C1 segment of cervical spinal cord (tissue), 14 donors: ENCODE measurements at regions not wholly inside any gene's neighbourhood (a gene's known extent, or its start where the extent isn't known, plus 50 kb on each side); places are given as distances from the start of the nearest gene placed in this dataset.
A peak's percentile ranks its signal among the peaks of the same experiment; 100 is the strongest.

Experiments used
- DNase-seq, 14 donors: peaks; one replicate each; lab custom pipeline; 2025; lab: John Stamatoyannopoulos, UW

DNA sequence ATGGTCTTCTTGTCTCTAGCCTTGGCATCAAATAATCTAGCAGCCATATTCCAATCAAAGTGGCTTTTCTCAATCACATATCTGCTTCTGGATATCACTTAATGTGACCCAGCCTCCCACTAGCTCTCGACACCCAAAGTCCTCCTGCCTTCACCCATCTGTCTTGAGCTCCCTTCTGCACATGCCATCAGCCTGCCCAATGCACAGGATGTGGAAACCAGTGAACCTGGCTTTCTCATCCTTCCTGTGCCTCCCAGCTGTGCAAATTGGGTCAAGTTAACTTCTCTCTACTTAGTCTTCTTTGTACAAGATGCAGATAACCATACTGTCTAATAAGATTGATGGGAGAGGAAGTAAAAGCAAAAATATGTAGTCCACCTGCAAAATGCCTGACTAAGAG lies 257.9 kb upstream of the PITRM1 start:
- no peak for DNase-seq

DNA sequence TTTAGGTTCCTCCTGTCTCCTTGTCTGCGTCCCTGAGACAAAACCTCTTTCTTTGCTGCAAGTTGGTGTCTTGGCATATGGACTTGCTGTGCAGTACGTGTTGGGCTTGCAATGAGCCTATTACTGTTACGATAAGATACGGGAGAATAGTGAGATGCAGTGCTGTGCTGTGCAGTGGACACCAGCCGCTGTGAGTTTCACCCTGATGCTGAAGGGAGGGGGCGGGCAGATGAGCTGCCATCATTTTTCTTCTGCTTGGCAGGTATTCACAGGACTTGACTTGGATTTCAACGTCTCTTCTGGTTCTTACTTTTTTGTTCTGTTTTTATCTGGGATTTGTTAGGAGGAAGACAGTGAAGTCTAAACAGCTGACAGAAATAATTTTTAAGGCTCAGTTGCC lies 257.1 kb upstream of the PITRM1 start:
- no peak for DNase-seq

DNA sequence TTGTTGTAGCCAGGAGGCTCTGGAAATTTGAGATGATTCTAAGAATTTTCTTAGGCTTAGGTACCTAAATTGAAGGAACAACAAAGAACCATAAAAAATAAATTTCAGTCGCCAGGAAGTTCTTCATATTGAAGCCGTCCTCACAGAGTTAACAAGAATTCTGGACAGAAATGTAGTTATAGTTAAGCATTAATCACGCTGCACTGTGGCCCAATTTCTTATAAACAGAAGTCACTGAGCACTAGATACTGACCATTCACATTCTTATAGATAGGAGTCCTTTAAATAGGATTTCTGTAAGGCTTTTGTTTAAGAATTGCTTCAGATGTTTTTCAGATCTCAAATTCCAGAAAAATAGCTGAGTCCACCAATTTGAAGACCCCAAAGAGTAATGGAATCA lies 256.2 kb upstream of the PITRM1 start:
- no peak for DNase-seq

DNA sequence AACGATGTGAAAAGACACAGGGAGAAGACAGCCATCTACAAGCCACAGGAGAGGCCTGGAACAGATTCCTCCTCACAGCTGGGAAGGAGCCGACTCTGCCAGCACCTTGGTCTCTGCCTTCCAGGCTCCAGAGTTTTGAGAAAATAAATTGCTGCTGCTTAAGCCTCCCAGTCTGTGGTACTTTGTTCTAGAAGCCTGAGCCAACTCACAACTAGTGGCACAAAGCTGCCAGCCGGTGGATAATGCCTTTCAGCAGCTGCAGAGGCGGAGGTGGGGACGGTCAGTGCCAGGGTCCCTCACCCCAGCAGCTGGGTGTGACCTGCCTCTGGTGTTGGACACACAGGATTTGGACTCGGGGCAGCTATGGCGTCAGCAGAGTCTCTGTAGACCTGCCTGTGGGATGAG lies 255.4 kb upstream of the PITRM1 start:
- DNase-seq = peak in 1 of 14 donors; percentile 17

DNA sequence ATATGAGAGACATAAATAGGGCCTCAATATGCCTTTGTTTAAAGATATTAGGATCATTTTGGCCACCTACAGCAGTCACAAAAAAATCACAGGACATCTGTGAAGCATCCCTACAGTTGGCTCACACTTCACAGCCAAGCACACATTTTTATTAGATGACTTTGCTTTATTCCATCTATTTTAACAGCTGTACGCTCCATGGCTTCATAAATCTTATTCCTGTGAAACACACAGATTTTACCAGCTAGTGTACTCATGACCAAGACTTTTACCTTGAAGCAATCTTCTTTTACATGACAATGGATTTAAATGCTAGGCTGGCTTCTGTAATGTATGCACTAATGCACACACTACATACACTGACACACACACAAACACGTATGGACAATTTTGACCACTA lies 254.8 kb upstream of the PITRM1 start:
- no peak for DNase-seq

DNA sequence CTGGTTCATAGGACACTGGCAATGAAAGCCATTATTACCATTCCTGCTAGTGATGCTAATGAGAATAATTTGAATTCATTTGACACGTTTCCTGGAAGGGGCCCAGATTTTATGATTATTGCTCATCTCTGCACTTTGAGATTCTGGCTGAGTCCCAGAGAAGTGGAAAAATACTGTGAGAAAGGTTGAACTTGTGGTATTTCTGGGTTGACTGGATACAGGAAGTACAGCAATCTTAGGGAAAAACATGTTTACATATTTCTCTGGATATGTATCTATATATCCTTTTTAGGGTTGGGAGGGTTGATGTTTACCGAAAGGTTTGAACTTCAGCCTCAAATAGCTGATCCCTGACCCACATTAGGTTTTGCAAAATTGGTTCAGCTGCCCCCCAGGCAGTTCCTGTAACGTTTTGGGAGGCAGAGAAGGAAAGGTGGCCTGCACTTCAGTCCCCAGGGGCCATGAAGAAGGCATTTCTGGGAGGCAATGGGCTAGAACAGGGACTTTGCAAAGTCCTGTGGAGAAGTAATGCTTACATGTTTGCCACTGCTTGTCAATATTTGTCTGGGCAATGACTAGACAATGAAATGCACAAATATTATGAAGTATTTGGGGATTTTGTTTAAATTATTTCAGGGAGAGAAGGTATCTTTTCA lies 253.7 kb upstream of the PITRM1 start:
- DNase-seq = no peak

DNA sequence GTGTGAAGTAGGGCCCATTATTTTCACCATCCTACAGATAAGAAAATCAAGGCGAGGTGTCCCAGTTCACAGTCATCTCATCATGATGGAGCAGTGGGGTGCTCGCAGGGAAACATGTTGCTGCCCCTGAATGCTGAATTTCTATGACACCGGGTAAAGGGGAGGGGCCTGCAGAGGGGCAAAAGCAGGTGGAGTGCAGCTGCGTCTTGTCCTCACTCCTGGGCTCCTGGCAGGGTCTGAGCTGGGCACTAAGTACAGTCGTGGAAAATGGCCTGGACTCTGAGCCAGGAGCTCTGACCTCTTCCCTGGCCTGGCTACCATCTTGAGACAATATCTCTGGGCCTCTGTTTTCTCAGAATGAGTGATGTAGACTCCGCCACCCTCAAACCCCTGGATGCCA lies 253.1 kb upstream of the PITRM1 start:
- no peak for DNase-seq

DNA sequence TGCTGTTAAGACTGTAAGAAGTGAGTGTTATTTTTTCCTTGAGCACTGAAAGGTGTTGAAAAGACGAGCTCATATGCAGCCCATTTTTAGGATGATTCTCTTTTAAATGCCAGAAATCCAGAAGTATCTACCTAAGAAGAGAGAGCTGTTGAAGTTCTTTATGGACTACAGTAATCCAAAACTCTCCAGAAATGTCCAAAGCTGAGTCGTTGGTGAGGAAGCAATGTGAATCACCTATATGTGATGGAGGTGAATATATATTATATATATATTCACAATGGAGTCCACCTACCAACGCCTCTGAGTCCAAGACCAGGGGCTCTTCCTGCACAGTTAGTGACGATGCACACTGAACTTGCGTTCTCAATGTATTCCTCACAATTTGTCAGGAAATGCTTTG lies 252.7 kb upstream of the PITRM1 start:
- no peak for DNase-seq

DNA sequence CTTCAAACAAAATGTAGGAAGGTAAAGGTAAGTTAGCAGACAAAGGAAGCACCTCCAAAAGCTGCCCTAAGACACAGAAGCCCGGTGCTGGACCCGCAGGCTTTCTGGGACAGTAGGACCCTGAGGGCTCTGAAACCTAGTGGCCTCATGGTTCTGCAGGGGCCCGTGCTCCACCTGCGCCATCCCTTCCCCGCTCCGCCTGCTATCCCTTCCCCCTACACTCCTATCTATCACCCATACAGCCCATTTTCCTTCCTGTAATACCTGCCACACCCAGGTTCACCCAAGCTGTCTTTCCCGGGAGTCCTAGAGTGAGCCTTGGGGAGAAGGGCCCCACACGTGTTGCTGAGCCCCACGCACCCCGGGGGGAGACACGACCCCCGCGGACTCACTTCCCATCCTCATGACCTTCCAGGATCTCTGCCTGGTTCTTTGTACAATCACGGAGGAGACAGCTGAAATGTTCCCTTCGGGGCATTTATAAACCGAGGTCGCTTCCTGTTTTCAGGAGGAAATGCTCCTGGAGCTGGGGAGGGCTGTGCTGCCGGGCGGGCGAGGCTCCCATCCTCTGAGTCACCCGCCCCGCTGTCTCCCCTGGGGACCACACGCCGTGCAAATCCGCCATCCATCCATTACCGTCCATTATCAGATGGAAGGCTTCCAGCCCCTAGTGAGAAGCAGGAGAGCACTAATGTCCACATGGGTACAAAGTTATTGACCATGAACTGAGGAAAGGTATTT lies 251.7 kb upstream of the PITRM1 start:
- peak in 1 of 14 donors; percentile 11 for DNase-seq

DNA sequence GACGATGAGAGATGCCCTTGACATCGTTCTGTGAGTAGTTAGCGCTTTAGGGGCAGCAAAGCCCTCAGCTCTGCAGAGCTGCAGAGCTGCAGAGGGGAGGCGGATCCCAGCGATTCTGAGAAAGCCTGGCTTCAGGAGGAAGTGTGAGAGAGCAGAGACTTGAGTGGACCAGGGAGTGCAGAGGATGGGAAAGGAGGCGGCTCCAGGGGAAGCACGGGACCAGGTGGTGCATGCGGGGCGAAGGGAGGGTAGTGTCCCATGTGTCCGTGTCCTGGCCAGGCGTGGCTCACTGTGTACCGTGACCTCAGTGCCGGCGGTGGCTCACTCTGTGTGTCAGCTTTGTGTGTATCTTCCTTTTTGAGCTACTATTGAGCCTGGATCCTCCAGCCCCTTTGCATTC lies 250.8 kb upstream of the PITRM1 start:
- no peak for DNase-seq

DNA sequence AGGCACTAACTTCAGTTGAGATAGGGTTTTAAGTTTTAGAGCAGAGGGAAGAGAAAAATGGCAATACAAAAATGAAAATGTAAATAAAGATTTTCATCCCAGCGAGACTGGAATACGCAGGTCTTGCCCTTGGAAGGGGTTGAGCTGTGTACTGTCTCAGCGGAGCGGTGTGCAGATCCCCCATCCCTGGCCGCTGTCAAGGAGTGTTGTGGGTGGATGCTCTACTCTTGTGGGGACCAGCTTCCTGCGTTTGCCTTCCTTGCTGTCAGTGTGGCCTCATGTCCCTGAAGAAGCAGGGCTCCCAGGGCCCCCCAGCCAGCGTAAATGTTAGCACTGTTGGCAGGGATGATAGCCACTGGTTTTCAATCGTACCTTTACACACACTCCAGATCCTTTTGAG lies 249.7 kb upstream of the PITRM1 start:
- DNase-seq = no peak

DNA sequence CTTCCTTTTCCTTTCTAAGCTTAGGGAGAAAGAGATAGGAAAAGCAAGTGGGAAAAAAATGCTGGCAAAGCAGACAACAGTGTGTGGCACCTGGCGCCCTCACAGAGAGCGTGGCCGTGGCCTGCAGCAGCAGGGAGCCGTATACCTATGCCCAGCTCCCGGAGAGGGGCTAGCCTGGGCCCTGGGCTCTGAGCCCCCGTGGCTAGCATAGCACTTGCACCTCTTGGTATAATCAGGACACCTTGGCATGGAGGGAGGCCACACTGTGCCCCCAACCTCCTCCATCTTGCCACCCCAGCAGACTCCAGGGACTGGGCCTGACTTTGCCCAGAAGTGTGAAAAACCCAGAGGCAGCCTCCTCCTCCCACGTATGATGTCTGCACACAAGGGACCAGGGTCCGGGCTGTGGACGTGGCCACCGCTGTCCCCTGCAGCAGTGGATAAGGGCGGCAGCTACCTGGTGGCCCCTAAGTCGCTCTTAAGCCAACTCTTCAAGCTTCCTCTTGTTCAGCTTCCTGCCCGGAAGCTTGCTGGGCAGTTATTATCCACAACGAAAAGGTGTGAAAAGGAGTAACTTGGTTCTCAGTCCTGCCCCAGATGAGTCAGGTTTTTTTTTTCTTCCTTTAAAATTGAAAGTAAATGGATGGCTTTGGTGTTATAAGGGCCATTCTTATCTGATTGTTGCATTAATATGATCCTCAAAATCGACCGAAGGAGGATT lies 249.1 kb upstream of the PITRM1 start:
- no peak for DNase-seq

DNA sequence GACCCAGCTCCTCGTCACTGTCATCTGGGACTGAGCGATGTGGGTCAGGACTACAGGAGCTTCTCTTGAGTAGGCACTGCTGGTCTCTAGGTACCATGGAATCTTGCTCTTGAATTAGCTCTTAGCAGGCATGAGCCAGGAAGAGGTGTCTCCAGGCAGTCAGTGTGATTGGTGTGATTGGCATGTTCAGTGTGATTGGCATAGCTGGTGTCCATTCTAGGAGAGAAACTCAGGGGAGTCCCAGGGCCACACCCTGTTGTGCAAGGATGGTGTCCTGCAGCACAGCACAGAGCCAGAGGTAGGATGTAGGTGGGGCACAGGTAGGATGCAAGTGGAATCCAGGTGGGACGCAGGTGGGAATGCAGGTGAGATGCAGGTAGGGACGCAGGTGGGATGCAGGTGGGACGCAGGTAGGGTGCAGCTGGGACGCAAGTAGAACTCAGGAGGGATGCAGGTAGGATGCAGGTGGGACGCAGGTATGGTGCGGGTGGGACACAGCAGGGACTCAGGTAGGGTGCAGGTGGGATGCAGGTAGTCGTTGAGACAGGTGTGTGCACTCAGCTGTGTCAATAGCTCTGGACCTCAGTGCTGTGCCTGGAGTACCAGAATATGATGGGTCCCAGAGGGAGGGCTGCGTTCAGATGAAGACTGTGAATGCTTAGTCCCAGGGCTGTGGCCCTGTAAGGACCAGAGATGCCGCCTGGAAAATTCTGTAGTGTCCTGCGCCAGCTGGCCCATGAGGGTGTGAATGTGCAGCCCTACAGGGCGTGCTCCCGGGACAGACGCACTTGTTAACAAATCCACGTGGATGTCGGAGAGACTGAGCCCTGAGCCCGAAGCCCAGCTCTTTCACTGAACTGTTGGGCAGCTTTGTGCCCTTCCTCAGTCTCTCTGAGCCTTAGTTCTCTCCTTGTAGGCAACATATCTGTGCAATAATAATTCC lies 248.2 kb upstream of the PITRM1 start:
- no peak for DNase-seq

DNA sequence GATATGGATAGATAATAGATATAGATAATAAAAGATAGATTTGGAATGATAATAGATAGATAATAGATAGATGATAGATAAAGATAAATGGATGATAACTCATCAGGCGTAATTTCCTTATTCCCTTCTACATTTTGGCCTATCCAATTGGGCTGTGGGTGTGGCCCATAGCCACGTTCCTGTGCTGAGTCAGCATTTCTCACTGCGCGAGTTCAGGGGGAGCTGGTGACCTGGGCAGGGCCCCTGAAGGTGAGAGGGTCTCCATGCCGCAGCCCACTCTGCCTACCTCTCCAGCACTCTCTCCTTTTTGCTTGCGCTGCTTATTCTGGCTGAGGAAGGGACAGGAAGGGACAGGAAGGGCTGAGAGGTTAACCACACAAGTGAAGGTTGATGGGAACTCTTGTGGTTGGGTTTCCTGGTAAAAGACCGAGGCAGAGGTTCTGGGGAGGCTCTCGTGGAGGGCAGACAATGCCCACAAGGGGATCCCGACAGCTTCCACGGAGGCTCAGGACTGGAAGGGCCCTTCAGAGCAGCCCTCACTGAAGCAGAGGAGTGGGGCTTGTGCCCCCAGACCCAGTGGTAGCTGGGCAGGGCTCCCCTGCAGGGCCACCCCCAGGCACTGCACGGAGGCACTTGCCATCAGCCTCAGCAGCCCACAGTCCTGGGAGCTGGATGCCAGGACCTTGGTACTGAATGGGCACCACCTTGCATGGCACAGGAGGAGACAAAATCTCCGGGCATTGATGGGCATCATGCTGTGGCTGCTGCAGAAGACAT lies 247.3 kb upstream of the PITRM1 start:
- DNase-seq = no peak

DNA sequence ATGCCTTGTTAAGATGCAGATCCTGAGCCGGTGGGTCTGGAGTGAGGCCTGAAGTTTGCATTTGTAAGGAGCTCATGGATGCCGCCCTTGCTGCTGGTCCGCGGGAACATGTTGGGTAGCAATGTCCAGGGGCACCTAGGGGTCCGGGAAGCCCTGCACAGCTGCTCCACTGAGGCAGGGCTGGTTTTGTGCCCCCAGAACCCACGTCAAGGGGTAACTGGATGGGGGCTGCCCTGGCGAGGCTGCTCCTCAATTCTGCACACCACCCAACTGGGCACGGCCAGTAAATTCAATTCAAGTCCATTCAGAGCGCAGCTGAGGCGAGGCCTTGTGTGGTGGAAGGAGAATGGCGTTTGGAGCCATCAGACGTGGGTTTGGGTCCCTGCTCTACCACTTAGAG lies 246.3 kb upstream of the PITRM1 start:
- no peak for DNase-seq

DNA sequence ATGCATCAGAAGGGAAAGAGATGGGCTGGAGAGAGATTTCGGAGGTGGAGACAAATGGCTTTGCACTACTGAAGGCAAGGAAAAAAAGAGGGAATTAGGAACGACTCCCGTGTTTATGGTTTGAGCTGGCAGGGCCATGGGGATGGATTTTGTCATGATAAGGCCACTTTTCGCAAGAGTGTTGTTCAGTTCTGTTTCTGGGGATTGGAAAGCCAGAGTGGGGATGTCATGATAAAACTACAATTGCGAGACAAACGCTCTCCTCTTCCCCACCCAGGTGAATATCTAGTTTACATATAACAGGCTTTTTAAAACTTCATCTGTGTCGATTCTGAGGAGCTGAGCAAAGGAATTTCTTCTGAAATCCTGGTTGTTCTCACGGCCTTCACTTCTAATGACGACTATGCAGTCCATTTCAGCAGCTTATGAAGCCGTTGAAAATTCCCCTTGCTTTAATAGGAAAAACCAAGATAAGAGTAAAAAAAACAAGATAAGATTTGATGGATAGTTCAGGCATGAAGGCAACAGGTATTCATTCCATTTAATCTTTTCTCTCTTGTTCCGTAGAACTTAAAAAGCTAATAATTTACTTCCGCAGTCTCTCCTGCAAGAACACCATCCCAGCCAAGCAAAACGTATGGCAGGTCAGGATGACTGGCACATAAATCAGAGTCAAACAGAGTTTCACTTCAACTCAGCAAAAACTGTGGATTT lies 245.6 kb upstream of the PITRM1 start:
- no peak for DNase-seq

DNA sequence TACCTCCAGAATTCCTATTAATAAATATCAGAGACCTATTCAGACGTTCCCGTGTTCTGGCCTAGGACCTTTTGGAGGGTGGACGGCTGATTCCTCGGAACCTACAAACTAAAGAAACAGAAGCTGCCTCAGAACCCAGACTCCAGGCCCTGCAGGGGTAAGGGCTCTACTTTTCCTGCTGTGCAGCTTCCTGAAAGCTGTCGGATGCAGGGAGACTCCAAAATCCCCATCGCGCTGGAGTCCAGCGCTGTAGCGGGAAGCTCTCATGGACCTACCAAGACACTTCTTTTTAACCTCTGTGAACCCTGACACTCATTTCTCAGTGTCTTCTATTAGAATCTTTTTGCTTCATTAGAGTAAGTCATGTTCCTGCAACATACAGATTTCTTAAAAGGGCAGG lies 244.5 kb upstream of the PITRM1 start:
- DNase-seq = no peak

DNA sequence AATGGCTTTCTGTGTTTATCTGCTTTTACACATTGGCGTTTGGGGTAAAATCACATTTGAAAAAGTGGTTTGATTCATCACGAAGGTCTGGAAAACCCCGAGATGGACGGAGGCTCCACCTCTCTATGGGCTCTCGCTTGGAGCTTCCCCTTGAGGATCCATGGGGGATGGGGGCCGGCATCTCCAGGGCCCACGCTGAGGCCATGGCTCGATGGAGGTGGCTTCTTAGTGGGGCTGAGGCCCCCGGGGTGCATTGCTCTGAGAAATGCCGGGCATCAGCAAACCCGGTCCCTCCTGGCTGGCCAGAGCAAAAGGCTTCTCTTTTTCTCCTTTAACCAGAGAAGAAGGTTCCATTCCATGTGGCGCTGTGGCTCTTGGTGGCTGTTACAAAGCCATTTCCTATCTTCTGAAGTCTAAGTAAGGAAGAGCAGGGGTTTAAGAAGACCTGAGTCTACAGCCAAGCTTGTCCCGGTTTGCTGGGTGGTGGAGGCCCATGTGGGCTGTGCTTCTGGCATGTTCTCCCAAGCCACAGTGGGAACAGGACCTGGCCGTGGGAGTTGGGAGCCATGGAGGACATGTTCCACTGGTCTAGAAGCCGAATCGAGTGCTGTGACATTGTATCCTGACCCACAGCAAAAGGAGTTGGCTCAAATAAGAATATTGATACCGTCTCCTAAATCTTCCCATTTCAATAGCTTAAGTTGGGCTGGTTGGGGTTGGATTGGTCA lies 243.5 kb upstream of the PITRM1 start:
- DNase-seq = no peak

DNA sequence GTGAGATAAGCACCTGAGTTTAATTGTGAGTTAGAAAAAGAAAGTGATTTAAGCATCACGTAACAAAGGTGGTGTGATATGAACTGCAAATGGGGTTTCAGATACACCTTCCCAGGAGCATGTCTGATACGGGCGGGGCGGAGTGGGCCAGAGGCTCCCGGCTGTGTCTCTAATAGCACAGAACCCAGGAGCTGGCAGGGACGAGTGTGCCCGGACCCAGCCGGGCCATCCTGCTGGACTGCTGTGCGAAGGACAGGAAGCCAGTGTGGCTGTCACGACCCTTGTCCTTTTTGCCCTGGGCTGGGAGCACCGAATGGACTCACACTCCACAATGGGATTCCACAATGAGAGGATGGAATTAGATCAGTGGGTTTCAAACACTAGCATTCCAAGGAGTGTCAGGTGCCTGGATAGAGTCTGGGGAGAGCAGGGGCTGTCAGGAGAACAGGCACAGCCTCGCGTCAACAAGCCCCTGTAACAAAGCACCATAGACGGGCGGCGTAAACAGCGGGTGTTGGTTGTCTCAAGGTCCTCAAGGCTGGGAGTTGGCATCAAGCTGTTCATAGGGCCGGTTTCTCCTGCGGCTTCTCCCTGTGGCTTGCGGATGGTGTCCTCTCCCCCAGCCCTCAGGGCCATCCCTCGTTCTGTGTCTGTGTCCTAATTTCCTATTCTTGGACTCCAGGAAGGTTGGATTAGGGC lies 242.6 kb upstream of the PITRM1 start:
- no peak for DNase-seq
